Endometrium (tissue), 2 donors: ENCODE measurements at regions not wholly inside any gene's neighbourhood (a gene's known extent, or its start where the extent isn't known, plus 50 kb on each side); places are given as distances from the start of the nearest gene placed in this dataset.
"Not testable (repeated sequence)": the region's sequence is repeated elsewhere in the genome, so short reads cannot be mapped to it uniquely, and the experiment has no call there.

Source experiments
- FAIRE-seq: peaks from 2 replicates; lab custom pipeline; 2012; peaks lifted over from hg19 to GRCh38; lab: Jason Lieb, UNC
- donor health status: control.
- donor health status: control.

DNA sequence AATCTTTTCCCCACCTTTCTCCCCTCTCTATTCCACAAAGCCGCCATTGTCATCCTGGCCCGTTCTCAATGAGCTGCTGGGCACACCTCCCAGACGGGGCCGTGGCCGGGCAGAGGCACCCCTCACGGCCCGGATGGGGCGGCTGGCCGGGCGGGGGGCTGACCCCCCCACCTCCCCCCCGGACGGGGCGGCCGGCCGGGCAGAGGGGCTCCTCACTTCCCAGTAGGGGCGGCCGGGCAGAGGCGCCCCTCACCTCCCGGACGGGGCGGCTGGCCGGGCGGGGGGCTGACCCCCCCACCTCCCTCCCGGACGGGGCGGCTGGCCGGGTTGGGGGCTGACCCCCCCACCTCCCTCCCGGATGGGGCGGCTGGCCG lies 85.6 kb downstream of the OR2B2 start:
- not testable (repeated sequence) for FAIRE-seq

GRCh38 chr6:27825848-27826611 lies 86.2 kb downstream of the OR2B2 start:
- FAIRE-seq: not testable (repeated sequence)

- FAIRE-seq: no peak
Measured at GRCh38 chr6:27825025-27825793, 87.0 kb downstream of the OR2B2 start.

- not testable (repeated sequence) for FAIRE-seq
Measured at GRCh38 chr6:27824211-27825024, 87.8 kb downstream of the OR2B2 start.

GRCh38 chr6:27823714-27824210 lies 88.4 kb downstream of the OR2B2 start:
- FAIRE-seq: peak; percentile 39

DNA sequence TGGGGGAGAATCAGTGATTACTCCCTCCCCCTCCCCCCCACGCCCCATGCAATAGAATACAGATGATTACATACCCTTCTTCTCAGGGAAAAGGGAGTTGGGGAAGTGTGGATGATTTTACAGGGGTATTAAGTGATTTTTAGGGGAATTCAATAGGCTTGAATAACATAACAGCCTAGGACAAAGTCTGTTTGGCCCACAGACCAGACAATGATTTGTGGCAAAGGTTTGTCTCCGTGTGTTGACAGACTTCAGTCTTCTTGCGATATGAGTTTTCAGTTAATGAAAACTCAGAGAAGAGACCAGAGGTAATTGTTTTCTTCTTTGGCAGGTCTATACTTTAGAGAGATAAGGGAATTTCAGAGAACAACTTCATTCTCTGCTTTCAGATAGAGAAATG lies 95.3 kb downstream of the OR2B2 start:
- no peak for FAIRE-seq

DNA sequence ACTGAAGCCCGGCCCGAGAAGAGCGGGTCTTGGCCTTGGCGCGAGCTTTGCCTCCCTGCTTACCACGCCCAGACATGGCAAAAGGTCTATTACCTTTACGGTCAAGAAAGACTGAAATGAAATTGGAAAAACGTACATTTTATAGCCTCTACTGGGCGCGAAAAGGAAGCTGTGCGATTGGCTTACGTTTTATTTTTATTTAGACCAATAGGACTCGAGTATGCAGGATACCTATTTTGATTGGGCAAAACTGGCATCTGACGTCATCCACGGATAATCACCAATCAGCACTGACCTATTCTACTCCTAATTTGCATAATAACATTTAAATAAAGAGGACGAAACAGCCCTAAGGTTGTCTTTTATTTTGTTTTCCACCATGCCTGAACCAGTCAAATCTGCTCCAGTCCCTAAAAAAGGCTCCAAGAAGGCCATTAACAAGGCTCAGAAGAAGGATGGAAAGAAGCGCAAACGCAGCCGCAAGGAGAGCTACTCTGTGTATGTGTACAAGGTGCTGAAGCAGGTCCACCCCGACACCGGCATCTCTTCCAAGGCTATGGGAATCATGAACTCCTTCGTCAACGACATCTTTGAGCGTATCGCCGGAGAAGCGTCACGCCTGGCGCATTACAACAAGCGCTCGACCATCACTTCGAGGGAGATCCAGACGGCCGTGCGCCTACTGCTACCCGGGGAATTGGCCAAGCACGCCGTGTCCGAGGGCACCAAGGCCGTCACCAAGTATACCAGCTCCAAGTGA lies 97.4 kb downstream of the OR2B2 start:
- FAIRE-seq: peak; percentile 93

- FAIRE-seq: not testable (repeated sequence)
Measured at GRCh38 chr6:27814415-27814664, 97.9 kb downstream of the OR2B2 start.

DNA sequence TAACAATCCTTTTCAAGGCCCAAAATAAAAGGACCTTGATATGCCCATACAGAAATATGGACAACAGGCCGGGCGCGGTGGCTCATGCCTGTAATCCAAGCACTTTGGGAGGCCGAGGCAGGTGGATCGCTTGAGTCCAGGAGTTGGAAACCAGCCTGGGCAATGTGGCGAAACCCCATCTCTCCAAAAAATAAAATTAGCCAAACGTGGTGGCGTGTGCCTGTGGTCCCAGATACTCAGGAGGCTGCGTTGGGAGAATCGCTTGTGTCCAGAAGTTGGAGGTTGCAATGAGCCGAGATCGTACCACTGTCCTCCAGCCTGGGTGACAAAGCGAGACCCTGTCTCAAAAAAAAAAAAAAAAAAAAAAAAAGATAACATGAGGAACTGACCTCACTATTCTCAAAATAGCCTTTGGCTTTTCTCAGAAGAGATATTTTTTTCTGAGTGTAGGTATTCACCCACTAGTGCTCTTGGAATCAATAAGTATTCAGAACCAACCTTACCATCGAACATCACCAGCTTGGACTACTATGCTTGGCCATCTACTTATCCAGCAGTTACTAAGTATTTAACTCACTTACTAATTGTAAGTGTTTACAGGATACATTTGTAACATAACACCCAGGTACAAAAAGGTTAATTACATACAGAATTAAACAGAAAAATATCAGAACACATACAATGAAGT lies 99.2 kb downstream of the OR2B2 start:
- no peak for FAIRE-seq

- no peak for FAIRE-seq
Measured at GRCh38 chr6:27812078-27812804, 100.0 kb downstream of the OR2B2 start.

DNA sequence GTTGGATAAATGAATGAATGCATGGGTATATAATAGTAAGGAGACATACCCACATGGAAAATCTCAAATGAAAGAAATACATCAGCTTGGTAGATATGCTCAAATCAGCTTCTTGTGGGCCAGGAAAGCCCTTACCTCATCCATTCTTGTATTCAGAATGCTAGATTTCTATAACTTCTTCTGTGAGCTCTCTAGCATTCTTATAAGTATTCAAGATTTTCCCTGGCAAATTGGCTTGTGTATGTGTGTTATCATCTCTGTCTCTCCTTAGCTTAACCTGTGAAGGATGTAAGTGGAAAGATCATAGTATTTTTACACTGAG lies 100.8 kb downstream of the OR2B2 start:
- FAIRE-seq: no peak

DNA sequence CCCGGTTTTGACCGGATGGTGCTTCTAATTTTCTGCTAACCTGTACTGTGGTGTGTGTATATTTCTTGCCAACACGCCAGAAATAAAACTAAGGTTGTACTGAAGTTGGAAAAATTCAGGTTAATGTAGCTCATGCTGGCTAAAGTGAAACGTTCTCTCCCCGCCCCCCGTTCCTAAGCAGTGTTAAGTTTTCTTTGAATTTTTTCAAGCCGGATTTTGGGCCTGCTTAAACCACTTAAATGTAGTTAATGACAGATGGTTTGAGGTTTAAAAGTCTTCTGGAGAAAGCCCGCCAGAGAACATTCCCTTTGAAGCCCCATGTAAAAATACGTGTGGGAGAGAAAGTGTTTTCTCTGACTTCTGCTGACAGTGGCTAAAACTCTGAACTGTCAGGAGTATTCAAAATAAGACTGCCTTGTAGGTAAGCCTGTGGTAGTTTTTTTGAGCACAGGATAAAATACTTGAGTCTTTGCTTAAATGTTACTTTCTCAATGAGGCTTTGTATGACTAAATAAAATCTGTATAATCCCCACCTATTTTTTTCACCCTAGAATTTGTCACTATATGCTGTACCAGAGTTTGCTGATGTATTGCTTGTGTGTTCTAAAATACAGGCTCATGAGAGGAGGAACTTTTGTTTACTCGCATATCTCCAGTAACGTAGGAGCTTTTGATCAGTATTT lies 101.3 kb downstream of the OR2B2 start:
- no peak for FAIRE-seq

DNA sequence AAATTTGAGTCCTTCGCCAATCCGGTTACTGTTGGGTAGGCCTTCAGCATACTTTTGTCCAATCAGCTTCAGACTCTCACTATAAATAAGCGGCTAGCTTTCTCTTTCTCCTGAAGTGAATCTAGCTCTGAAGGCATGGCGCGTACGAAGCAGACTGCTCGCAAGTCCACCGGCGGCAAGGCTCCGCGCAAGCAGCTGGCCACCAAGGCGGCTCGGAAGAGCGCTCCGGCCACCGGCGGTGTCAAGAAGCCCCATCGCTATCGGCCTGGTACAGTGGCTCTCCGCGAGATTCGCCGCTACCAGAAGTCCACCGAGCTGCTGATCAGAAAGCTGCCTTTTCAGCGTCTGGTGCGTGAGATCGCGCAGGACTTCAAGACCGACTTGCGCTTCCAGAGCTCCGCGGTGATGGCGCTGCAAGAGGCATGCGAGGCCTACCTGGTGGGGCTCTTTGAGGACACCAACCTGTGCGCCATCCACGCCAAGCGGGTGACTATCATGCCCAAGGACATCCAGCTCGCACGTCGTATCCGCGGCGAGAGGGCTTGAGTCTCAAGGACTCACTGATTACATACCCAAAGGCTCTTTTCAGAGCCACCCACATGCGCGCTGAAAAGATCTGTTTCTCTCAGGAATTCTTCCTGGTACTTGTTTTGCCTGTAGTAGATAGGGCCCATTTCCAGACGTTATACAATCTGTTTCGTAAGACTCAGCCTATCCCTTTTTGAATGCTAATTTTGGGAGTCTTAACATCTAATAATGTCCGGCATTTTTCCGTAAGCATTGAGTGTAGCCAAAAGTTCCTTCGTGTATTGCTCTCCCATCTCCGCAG lies 102.0 kb downstream of the OR2B2 start:
- no peak for FAIRE-seq

- FAIRE-seq: peak; percentile 48
Measured at GRCh38 chr6:27809067-27809938, 102.9 kb downstream of the OR2B2 start.

DNA sequence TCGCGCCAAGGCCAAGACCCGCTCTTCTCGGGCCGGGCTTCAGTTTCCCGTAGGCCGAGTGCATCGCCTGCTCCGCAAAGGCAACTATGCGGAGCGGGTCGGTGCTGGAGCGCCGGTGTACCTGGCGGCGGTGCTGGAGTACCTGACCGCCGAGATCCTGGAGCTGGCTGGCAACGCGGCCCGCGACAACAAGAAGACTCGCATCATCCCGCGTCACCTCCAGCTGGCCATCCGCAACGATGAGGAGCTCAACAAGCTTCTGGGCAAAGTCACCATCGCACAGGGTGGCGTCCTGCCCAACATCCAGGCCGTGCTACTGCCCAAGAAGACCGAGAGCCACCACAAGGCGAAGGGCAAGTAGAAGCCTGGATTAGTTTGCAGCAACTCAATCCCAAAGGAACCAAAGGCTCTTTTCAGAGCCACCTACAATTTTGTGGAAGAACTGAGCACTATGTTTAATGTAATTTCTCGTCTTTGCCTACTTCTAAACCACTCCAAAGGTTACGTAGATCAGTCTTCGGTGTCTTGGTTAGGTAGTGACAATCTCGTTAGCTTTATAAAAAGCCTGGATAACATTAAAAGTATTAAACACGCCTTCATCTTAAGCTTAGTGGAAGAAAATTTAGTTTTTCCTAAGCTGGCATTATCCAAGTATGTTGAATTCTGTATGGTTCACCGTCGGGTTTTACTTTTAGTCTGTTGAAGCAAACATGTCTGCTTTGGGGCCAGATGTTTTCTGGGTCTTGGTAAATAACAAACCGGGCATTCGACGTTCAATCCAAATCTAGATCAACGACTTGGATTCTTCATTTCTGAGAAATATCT lies 103.7 kb downstream of the OR2B2 start:
- not testable (repeated sequence) for FAIRE-seq

DNA sequence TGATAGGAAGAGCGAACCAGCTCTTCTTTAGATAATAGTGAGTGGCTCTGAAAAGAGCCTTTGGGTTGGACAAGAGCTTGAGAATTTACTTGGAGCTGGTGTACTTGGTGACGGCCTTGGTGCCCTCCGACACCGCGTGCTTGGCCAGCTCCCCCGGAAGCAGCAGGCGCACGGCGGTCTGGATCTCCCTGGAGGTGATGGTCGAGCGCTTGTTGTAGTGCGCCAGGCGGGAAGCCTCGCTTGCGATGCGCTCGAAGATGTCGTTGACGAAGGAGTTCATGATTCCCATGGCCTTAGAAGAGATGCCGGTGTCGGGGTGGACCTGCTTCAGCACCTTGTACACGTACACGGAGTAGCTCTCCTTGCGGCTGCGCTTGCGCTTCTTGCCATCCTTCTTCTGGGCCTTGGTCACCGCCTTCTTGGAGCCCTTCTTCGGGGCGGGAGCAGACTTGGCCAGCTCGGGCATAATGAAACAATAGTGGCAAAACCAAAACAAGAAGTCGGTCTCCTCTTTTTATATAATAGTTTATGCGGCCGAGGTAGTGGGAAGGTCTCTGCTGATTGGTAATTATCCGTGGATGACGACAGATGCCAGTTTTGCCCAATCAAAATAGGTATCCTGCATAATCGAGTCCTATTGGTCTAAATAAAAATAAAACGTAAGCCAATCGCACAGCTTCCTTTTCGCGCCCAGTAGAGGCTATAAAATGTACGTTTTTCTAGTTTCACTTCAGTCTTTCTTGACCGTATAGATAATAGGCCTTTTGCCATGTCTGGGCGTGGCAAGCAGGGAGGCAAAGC lies 104.6 kb downstream of the OR2B2 start:
- peak; percentile 99 for FAIRE-seq
